Spleen (tissue), 7 donors: ENCODE measurements at regions not wholly inside any gene's neighbourhood (a gene's known extent, or its start where the extent isn't known, plus 50 kb on each side); places are given as distances from the start of the nearest gene placed in this dataset.

Experiments used
- POLR2AphosphoS5 ChIP-seq, 3 donors: sonication (generic); formaldehyde crosslinking; IDR thresholded peaks; one replicate each; pipeline ENCODE4 v1.5.1; 2017; ENCODE audit warnings: antibody characterized with exemption in 3 of 3
- TF ChIP-seq, protein P1 (sequence below), 11 experiments: fragments of 200-600 bp in 7 of 11; fragments of 450-650 bp in 4 of 11; sonication (generic) in 4 of 11; IDR thresholded peaks in 8 of 11; conservative IDR thresholded peaks in 3 of 11; 1 replicate in 7 of 11; 2 replicates in 4 of 11; pipeline versions ENCODE4 v1.4.0 to v1.8.0; 2016 to 2021; ENCODE audit warnings: antibody characterized with exemption in 11 of 11, inconsistent platforms in 4 of 11, mild to moderate bottlenecking in 1 of 11
- donor health status: DM: no; HTN: no; CAD: no; lungs with moderate emphysema.
- donor health status: DM: no; HTN: no; CAD: no.
- donor health status: DM: no; HTN: no; CAD: no.

DNA sequence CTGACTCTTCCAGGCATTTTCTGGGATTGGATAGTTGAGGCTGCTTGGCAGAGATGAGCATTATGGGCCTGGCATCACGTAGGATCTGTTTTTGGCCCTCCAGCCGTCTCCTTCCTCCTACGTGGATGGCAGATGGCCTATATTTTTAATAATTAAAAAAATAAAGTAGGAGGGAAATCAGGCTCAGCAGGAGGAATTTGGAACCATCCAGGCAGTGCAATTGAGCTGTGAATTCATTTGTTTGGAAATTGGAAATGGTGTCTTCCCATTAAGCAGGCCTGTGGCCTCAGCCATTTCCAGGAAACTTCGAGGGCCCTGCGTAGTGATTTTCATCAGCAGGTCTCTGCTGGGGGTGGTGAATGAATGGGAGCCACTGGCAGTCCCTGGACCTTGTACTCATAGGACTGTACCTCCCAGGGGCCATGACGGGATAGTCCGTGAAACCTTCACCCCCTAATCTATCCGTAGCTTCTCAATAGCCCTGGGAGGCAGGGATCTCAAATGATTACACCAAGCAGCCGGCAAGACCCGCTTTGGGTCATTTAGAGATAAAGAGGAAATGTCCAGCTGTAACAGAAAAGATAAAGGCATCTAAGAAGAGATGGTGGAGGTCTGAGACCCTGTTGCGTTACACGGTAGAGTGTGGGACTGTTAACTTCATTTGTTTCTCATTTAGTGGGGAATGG, 73.1 kb upstream of the TNP1 start:
- TF ChIP-seq, protein P1, sequence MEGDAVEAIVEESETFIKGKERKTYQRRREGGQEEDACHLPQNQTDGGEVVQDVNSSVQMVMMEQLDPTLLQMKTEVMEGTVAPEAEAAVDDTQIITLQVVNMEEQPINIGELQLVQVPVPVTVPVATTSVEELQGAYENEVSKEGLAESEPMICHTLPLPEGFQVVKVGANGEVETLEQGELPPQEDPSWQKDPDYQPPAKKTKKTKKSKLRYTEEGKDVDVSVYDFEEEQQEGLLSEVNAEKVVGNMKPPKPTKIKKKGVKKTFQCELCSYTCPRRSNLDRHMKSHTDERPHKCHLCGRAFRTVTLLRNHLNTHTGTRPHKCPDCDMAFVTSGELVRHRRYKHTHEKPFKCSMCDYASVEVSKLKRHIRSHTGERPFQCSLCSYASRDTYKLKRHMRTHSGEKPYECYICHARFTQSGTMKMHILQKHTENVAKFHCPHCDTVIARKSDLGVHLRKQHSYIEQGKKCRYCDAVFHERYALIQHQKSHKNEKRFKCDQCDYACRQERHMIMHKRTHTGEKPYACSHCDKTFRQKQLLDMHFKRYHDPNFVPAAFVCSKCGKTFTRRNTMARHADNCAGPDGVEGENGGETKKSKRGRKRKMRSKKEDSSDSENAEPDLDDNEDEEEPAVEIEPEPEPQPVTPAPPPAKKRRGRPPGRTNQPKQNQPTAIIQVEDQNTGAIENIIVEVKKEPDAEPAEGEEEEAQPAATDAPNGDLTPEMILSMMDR (IDR thresholded peaks at IDR 0.05 in 8 of 11, conservative IDR thresholded peaks at IDR 0.05 in 3 of 11) = no peak
- TF ChIP-seq POLR2AphosphoS5 (IDR thresholded peaks at IDR 0.05) = no peak
